Gastrocnemius medialis (tissue), 4 donors: ENCODE measurements at regions not wholly inside any gene's neighbourhood (a gene's known extent, or its start where the extent isn't known, plus 50 kb on each side); places are given as distances from the start of the nearest gene placed in this dataset.

Experiments used
- POLR2A ChIP-seq, 2 donors: fragments of 450-650 bp; IDR thresholded peaks; one replicate each; pipeline ENCODE4 v1.6.1; 2017; ENCODE audit warnings: antibody characterized with exemption in 2 of 2, mild to moderate bottlenecking in 2 of 2, moderate library complexity in 2 of 2
- TF ChIP-seq, protein P1 (sequence below), 5 experiments: fragments of 450-650 bp in 3 of 5; fragments of 200-600 bp in 2 of 5; sonication (generic) in 2 of 5; IDR thresholded peaks in 4 of 5; conservative IDR thresholded peaks in 1 of 5; 1 replicate in 4 of 5; 2 replicates in 1 of 5; pipeline ENCODE4 v1.5.1; 2016 to 2019; ENCODE audit warnings: antibody characterized with exemption in 5 of 5, mild to moderate bottlenecking in 3 of 5, moderate library complexity in 3 of 5

DNA sequence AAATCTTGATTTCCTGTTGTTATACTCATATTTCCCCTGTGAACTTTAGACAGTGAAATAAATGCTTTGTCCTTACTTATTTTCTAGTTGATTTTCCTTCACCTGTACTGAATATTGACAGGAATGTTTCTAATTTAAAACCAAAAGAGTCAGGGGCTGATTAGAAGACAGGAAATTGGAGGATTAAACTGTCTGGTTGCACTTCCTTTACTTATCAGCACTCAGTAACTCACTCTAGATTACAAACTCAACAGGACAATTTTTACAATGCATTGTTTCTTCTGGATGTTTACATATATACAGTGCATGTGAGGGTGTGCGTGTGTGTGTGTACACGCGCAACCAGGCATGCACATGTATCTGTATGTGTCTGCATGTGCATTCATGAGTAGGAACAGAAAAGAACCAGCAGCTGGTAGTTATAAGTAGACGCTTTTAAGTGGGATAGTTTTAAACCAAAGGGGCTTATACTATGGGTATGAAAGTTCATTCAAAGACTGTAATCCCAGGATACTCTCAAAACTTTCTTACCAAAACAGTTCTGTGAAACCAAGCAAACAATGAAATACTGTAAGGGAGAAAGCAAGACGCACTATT is 212.0 kb upstream of the NFIA start:
- TF ChIP-seq, protein P1, sequence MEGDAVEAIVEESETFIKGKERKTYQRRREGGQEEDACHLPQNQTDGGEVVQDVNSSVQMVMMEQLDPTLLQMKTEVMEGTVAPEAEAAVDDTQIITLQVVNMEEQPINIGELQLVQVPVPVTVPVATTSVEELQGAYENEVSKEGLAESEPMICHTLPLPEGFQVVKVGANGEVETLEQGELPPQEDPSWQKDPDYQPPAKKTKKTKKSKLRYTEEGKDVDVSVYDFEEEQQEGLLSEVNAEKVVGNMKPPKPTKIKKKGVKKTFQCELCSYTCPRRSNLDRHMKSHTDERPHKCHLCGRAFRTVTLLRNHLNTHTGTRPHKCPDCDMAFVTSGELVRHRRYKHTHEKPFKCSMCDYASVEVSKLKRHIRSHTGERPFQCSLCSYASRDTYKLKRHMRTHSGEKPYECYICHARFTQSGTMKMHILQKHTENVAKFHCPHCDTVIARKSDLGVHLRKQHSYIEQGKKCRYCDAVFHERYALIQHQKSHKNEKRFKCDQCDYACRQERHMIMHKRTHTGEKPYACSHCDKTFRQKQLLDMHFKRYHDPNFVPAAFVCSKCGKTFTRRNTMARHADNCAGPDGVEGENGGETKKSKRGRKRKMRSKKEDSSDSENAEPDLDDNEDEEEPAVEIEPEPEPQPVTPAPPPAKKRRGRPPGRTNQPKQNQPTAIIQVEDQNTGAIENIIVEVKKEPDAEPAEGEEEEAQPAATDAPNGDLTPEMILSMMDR (IDR thresholded peaks at IDR 0.05 in 4 of 5, conservative IDR thresholded peaks at IDR 0.05 in 1 of 5) = no peak
- TF ChIP-seq POLR2A (IDR thresholded peaks at IDR 0.05) = no peak
